HUES48 (cell line): ENCODE measurements at regions not wholly inside any gene's neighbourhood (a gene's known extent, or its start where the extent isn't known, plus 50 kb on each side); places are given as distances from the start of the nearest gene placed in this dataset.
A peak's percentile ranks its signal among the peaks of the same experiment; 100 is the strongest.
"Not testable (repeated sequence)": the region's sequence is repeated elsewhere in the genome, so short reads cannot be mapped to it uniquely, and the experiment has no call there.

Source experiments
- H3K27ac ChIP-seq: one replicate; pipeline ENCODE4 v1.7.0; 2013; ENCODE audit warnings: low read depth, low read length, inconsistent platforms
- H3K27me3 ChIP-seq: 2 replicates; pipeline ENCODE4 v1.6.1; 2013; ENCODE audit warnings: mild to moderate bottlenecking, low read length; ENCODE audit not compliant: control insufficient read depth, insufficient read depth
- H3K36me3 ChIP-seq: 2 replicates; pipeline ENCODE4 v1.6.1; 2013; ENCODE audit warnings: low read length; ENCODE audit not compliant: control insufficient read depth, insufficient read depth
- H3K4me1 ChIP-seq: 2 replicates; pipeline ENCODE4 v1.6.1; 2013; ENCODE audit warnings: mild to moderate bottlenecking, low read length; ENCODE audit not compliant: control insufficient read depth, insufficient read depth
- H3K4me3 ChIP-seq: 2 replicates; pipeline ENCODE4 v1.5.1; 2013; ENCODE audit warnings: mild to moderate bottlenecking, low read depth, low read length
- H3K9ac ChIP-seq: 2 replicates; pipeline ENCODE4 v1.6.1; 2013; ENCODE audit warnings: mild to moderate bottlenecking, low read depth, low read length, moderate library complexity
- H3K9me3 ChIP-seq: 2 replicates; pipeline ENCODE4 v1.6.1; 2013; ENCODE audit warnings: low read length; ENCODE audit not compliant: control insufficient read depth, insufficient read depth

DNA sequence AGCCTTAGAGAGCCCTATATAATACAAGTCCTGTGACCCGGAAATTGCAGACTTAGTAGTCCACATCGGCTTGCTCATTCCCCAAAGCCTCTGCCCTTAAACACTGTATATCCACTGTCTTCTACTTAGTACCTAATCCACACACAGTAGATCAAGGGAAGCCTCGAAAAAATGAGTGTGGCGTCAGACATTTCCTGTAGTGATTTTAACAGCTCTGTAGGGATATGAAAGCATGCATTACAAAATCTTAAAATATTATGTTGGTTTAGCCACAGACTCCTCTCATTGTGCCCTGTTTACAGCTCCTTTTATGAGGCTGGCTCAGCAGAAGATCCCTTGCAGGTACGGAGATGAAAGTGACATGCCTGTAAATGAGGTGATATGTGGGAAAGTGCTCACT lies 416.3 kb downstream of the LIG4 start:
- no peaks in the 10 kb centered on the region for H3K9me3 ChIP-seq

DNA sequence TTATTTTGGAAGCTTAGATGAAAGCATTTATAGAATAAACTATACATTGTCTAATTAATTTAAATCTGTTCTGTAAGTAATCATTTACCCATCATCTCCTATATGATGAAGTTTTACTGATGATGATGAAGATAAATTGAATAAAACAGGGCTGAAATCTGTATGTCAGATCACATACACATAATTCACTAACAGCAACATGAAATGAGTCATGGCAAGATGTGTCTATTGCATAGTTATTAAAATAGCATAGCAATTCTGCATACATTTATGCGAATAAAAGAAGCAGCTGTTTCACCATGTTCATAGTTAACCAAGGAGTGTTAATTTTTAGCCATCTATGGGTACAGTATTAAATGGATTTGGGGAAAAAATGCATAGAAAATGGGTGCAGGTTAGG lies 424.9 kb downstream of the LIG4 start:
- no peak overlapping the region for H3K9ac ChIP-seq
- no peak overlapping the region for H3K4me3 ChIP-seq
- no peaks in the 10 kb centered on the region for H3K36me3 ChIP-seq
- H3K27me3 ChIP-seq: no peaks in the 10 kb centered on the region
- no peaks in the 10 kb centered on the region for H3K9me3 ChIP-seq
- peaks cover 17% of the 10 kb centered on the region for H3K4me1 ChIP-seq
- H3K27ac ChIP-seq: no peak overlapping the region

More for the DNA sequence above, 416.3 kb downstream of the LIG4 start:
- Histone ChIP-seq H3K27ac (no peak overlapping the region), H3K36me3 (no peaks in the 10 kb centered on the region), H3K4me1 (peaks cover 30% of the 10 kb centered on the region), H3K4me3 (no peak overlapping the region), H3K27me3 (no peaks in the 10 kb centered on the region), H3K9ac (no peak overlapping the region)

DNA sequence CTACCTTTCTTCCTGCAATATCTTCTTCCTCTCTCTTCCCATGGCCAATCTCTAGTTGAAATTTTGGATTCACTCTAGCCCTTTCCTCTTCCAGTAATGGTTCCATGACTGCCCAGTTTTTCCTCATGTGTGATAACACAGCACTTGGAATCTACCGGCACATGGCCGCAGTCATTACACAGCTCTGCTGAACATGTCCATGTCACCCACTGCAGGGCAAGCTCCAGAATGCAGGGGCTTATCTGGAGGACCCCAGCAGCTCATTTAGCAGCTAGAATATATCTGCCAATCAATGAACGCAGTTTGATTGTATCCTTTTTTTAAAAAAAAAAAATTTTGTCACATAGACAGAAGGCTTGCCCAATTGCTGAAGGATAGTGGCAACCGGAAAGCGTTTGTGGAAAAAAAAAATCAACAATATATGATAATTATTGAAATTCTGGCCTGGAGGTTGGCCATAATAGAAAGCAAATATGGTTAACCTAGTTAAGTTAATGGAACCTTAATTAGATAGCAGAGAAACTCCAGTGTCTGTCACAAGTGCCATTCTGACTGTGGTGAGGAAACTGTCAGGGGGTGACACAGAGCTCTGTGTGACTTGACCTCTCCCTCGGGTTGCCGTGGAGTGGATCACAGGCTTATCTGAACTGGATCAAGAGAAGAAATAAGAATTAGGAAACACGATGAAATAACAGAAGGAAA lies 426.7 kb downstream of the LIG4 start:
- H3K9ac ChIP-seq: no peak overlapping the region

GRCh38 chr13:107782646-107783045 lies 432.7 kb downstream of the LIG4 start:
- H3K9ac ChIP-seq, H3K27me3 ChIP-seq, H3K27ac ChIP-seq, H3K4me3 ChIP-seq, H3K4me1 ChIP-seq, H3K9me3 ChIP-seq, H3K36me3 ChIP-seq: not testable (repeated sequence)

More for the DNA sequence above, 426.7 kb downstream of the LIG4 start:
- Histone ChIP-seq H3K36me3 (no peaks in the 10 kb centered on the region), H3K9me3 (no peaks in the 10 kb centered on the region), H3K27ac (no peak overlapping the region), H3K4me1 (no peaks in the 10 kb centered on the region), H3K4me3 (no peak overlapping the region), H3K27me3 (no peaks in the 10 kb centered on the region)

GRCh38 chr13:107778094-107778493 lies 437.2 kb downstream of the LIG4 start:
- no peak overlapping the region for H3K9ac ChIP-seq
- no peak overlapping the region for H3K4me3 ChIP-seq
- H3K36me3 ChIP-seq: no peaks in the 10 kb centered on the region
- no peak overlapping the region for H3K27ac ChIP-seq
- H3K4me1 ChIP-seq: 0 out of 2 replicates have a peak, but pooled peaks cover 3% of the 10 kb centered on the region
- H3K9me3 ChIP-seq: peaks cover 4% of the 10 kb centered on the region
- H3K27me3 ChIP-seq: no peaks in the 10 kb centered on the region

DNA sequence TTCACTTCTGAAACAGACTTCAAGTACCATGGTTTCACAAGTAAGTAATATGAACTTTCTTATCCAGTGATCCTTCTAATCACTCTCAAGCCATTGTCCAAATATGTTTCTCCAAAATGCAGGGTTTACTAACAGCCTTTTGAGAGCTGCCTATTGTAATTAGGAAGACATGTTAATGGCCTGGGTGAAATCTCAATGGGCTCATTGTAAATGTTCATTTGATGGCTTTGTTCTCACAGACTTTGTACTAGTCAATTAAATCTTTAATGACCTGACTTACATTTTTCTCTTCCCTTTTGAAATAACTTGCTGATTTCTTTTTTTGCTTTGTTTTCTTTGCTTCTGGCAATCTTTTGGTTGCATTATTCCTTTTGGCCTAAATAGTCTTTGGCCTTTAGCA lies 444.8 kb downstream of the LIG4 start:
- no peaks in the 10 kb centered on the region for H3K9me3 ChIP-seq
- peaks cover 24% of the 10 kb centered on the region for H3K4me1 ChIP-seq
- H3K36me3 ChIP-seq: no peaks in the 10 kb centered on the region
- no peak overlapping the region for H3K4me3 ChIP-seq
- H3K27me3 ChIP-seq: no peaks in the 10 kb centered on the region
- H3K27ac ChIP-seq: peak overlapping the region; percentile 2
- no peak overlapping the region for H3K9ac ChIP-seq

GRCh38 chr13:107767119-107767518 lies 448.2 kb downstream of the LIG4 start:
- Histone ChIP-seq H3K4me3 (no peak overlapping the region), H3K27me3 (no peaks in the 10 kb centered on the region), H3K27ac (peak overlapping the region; percentile 9), H3K36me3 (no peaks in the 10 kb centered on the region), H3K9me3 (no peaks in the 10 kb centered on the region), H3K9ac (no peak overlapping the region), H3K4me1 (peaks cover 24% of the 10 kb centered on the region)

DNA sequence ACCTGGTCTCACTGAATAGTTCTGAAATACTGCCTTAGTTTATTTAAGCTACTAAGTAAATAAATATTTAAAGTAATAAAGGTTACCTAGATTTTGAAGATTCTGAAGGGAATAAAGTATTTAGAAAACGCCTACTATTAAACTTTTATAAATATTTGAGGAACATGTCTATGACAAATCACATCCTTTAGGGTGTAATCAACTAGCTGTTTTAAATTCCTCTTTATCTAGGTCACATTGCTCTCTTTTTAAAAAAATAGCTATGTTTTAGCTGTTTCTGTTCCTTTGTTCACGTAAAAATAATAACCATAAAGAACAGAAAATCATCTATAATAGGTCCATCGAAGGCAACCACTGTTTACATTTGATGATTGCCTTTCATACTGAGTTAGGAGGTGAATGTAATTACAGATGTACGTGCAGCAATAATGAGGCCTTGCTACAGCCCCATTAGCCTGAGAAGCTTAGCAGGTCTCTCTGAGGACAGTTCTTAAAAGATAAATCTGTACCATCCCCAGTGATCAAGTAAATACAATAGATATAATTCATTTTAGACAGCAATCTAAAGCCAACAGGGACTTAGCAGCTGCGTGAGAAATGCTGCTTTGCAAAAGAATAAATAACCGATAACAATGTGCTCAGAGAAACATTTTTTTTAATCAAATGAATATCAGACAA lies 449.5 kb downstream of the LIG4 start:
- H3K36me3 ChIP-seq: no peaks in the 10 kb centered on the region
- no peaks in the 10 kb centered on the region for H3K9me3 ChIP-seq
- H3K27ac ChIP-seq: no peak overlapping the region
- no peak overlapping the region for H3K4me3 ChIP-seq
- no peaks in the 10 kb centered on the region for H3K27me3 ChIP-seq
- peaks cover 20% of the 10 kb centered on the region for H3K4me1 ChIP-seq
- H3K9ac ChIP-seq: no peak overlapping the region

- H3K27me3 ChIP-seq: no peaks in the 10 kb centered on the region
- H3K27ac ChIP-seq: no peak overlapping the region
- no peaks in the 10 kb centered on the region for H3K36me3 ChIP-seq
- peaks cover 12% of the 10 kb centered on the region; the same call in 1 of the 2 replicates for H3K4me1 ChIP-seq
- H3K9ac ChIP-seq: no peak overlapping the region
- no peak overlapping the region for H3K4me3 ChIP-seq
- no peaks in the 10 kb centered on the region for H3K9me3 ChIP-seq
Observed at GRCh38 chr13:107764046-107764445, 451.3 kb downstream of the LIG4 start.

DNA sequence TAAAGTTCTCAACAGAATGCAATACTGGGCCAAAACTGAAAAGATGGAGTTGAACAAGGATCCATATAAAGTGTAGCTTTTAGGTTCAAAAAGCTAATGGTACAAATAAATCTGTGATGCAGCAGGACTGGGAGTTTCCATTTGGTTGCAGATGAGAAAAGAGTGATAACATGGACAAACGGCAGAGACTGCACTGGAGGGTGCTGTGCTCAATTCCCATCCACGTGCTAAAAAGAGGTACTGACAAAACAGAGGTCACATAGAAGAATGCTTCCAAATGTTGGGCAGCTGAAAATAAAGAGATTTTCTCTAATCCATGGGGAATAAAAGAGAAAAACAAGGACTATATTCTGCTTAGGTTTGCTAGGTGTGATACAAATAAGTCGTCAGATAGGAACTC lies 461.6 kb downstream of the LIG4 start:
- Histone ChIP-seq H3K4me1 (peaks cover 30% of the 10 kb centered on the region), H3K36me3 (no peaks in the 10 kb centered on the region), H3K9ac (no peak overlapping the region), H3K9me3 (no peaks in the 10 kb centered on the region), H3K27me3 (no peaks in the 10 kb centered on the region), H3K4me3 (no peak overlapping the region), H3K27ac (no peak overlapping the region)

GRCh38 chr13:107753291-107753690 lies 462.0 kb downstream of the LIG4 start:
- no peaks in the 10 kb centered on the region for H3K9me3 ChIP-seq
- no peak overlapping the region for H3K27ac ChIP-seq
- H3K27me3 ChIP-seq: no peaks in the 10 kb centered on the region
- H3K4me1 ChIP-seq: peaks cover 30% of the 10 kb centered on the region
- H3K4me3 ChIP-seq: no peak overlapping the region
- H3K36me3 ChIP-seq: no peaks in the 10 kb centered on the region
- no peak overlapping the region for H3K9ac ChIP-seq
